ENCODE measurements at regions not wholly inside any gene's neighbourhood (a gene's known extent, or its start where the extent isn't known, plus 50 kb on each side); places are given as distances from the start of the nearest gene placed in this dataset.

GRCh38 chr2:45172142-45172541, 162.9 kb upstream of the SIX2 start:
- Mint-ChIP-seq H3K27me3 (ENCODE audit: low read depth in 3 of 3) (peaks cover 73 to 87% (median 78%) of the 10 kb centered on the region in 3 donors), H3K27ac (no peak overlapping the region), H3K4me1 (peaks cover 14% of the 10 kb centered on the region), H3K36me3 (peaks cover 3 to 4% of the 10 kb centered on the region in 2 donors), H3K4me3 (no peak overlapping the region), H3K9me3 (peaks cover 2 to 18% (median 7%) of the 10 kb centered on the region in 7 donors)
- H3K4me1 ChIP-seq (ENCODE audit: control insufficient read depth in 1 of 2, insufficient read depth in 2 of 2, low read length in 2 of 2): peaks cover 4 to 15% of the 10 kb centered on the region in 2 donors
- H3K9me3 ChIP-seq (replicated peaks in 1 of 2; ENCODE audit: control insufficient read depth in 1 of 2, insufficient read depth in 1 of 2, low read length in 2 of 2): peaks cover 0 to 17% of the 10 kb centered on the region in 2 donors
- no peaks in the 10 kb centered on the region for H3K36me3 ChIP-seq (replicated peaks in 1 of 2; ENCODE audit: control insufficient read depth in 1 of 2, insufficient read depth in 2 of 2, low read length in 2 of 2)
- H4K20me1 ChIP-seq (ENCODE audit: insufficient read depth, low read length): no peaks in the 10 kb centered on the region
- H3K27ac ChIP-seq (ENCODE audit: low read depth in 1 of 2, low read length in 2 of 2): no peak overlapping the region
- H3K27me3 ChIP-seq (ENCODE audit: control insufficient read depth in 2 of 2, insufficient read depth in 2 of 2, low read length in 2 of 2): peaks cover 75 to 82% of the 10 kb centered on the region in 2 donors
- no peaks in the 10 kb centered on the region for H3K79me2 ChIP-seq (ENCODE audit: insufficient read depth, low read length)
- no peak for DNase-seq
- intact Hi-C loops (cut with micrococcal nuclease): no loop called here
- H3K9ac ChIP-seq (ENCODE audit: insufficient read depth, low read length, poor library complexity, severe bottlenecking): no peak overlapping the region
- WGBS (ENCODE audit: insufficient coverage): 50% methylated on average over 1 of the region's 1 CpG
- H2AFZ ChIP-seq (ENCODE audit: insufficient read depth, low read depth, low read length, poor library complexity, severe bottlenecking): no peak overlapping the region
- TF ChIP-seq, protein P1, sequence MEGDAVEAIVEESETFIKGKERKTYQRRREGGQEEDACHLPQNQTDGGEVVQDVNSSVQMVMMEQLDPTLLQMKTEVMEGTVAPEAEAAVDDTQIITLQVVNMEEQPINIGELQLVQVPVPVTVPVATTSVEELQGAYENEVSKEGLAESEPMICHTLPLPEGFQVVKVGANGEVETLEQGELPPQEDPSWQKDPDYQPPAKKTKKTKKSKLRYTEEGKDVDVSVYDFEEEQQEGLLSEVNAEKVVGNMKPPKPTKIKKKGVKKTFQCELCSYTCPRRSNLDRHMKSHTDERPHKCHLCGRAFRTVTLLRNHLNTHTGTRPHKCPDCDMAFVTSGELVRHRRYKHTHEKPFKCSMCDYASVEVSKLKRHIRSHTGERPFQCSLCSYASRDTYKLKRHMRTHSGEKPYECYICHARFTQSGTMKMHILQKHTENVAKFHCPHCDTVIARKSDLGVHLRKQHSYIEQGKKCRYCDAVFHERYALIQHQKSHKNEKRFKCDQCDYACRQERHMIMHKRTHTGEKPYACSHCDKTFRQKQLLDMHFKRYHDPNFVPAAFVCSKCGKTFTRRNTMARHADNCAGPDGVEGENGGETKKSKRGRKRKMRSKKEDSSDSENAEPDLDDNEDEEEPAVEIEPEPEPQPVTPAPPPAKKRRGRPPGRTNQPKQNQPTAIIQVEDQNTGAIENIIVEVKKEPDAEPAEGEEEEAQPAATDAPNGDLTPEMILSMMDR (IDR thresholded peaks at IDR 0.05): no peak
- no peak overlapping the region for H3K4me3 ChIP-seq (replicated peaks in 1 of 3; ENCODE audit: low read depth in 2 of 3, low read length in 3 of 3)
- H3K4me2 ChIP-seq (replicated peaks; ENCODE audit: extremely low read depth, low read length, poor library complexity, severe bottlenecking): no peak overlapping the region

GRCh38 chr2:45171136-45171501, 161.9 kb upstream of the SIX2 start:
- Mint-ChIP-seq H3K4me1 (peaks cover 12% of the 10 kb centered on the region), H3K36me3 (peaks cover 3 to 4% of the 10 kb centered on the region in 2 donors), H3K27me3 (ENCODE audit: low read depth in 3 of 3) (peaks cover 77 to 88% (median 79%) of the 10 kb centered on the region in 3 donors), H3K4me3 (peak overlapping the region in 1 of 2 donors; percentile 77), H3K9me3 (peaks cover 0 to 15% (median 2%) of the 10 kb centered on the region in 7 donors), H3K27ac (no peak overlapping the region)
- Histone ChIP-seq H3K4me2 (replicated peaks; ENCODE audit: extremely low read depth, low read length, poor library complexity, severe bottlenecking) (no peak overlapping the region), H4K20me1 (ENCODE audit: insufficient read depth, low read length) (no peaks in the 10 kb centered on the region), H3K4me3 (replicated peaks in 1 of 3; ENCODE audit: low read depth in 2 of 3, low read length in 3 of 3) (no peak overlapping the region), H3K27ac (ENCODE audit: low read depth in 1 of 2, low read length in 2 of 2) (no peak overlapping the region), H3K36me3 (replicated peaks in 1 of 2; ENCODE audit: control insufficient read depth in 1 of 2, insufficient read depth in 2 of 2, low read length in 2 of 2) (no peaks in the 10 kb centered on the region), H2AFZ (ENCODE audit: insufficient read depth, low read depth, low read length, poor library complexity, severe bottlenecking) (no peak overlapping the region), H3K79me2 (ENCODE audit: insufficient read depth, low read length) (no peaks in the 10 kb centered on the region), H3K27me3 (ENCODE audit: control insufficient read depth in 2 of 2, insufficient read depth in 2 of 2, low read length in 2 of 2) (peaks cover 82 to 88% of the 10 kb centered on the region in 2 donors), H3K9ac (ENCODE audit: insufficient read depth, low read length, poor library complexity, severe bottlenecking) (no peak overlapping the region), H3K9me3 (replicated peaks in 1 of 2; ENCODE audit: control insufficient read depth in 1 of 2, insufficient read depth in 1 of 2, low read length in 2 of 2) (peaks cover 0 to 18% of the 10 kb centered on the region in 2 donors), H3K4me1 (ENCODE audit: control insufficient read depth in 1 of 2, insufficient read depth in 2 of 2, low read length in 2 of 2) (peaks cover 4 to 15% of the 10 kb centered on the region in 2 donors)
- 0% methylated on average over 1 of the region's 6 CpGs for WGBS (ENCODE audit: insufficient coverage)
- no peak for DNase-seq
- intact Hi-C loops (cut with micrococcal nuclease): no loop called here
- TF ChIP-seq, protein P1 (IDR thresholded peaks at IDR 0.05): no peak

Data from CD14-positive monocyte (primary cell).